ENCODE measurements at regions not wholly inside any gene's neighbourhood (a gene's known extent, or its start where the extent isn't known, plus 50 kb on each side); places are given as distances from the start of the nearest gene placed in this dataset.

GRCh38 chr5:17154211-17154996 lies 63.0 kb upstream of the BASP1 start:
- no peak overlapping the region for H3K27ac ChIP-seq (ENCODE audit: insufficient read depth, low read length, poor library complexity, severe bottlenecking)
- Mint-ChIP-seq H3K9me3 (peaks cover 0 to 5% (median 1%) of the 10 kb centered on the region in 7 donors), H3K27ac (no peak overlapping the region), H3K27me3 (no peaks in the 10 kb centered on the region), H3K4me3 (no peak overlapping the region), H3K36me3 (no peaks in the 10 kb centered on the region), H3K4me1 (no peaks in the 10 kb centered on the region)
- ATAC-seq (ENCODE audit: low read depth in 2 of 2) (no peak), DNase-seq (no peak)
- no peaks in the 10 kb centered on the region for H3K27me3 ChIP-seq (ENCODE audit: control insufficient read depth, insufficient read depth, low read length)
- H3K36me3 ChIP-seq (ENCODE audit: control insufficient read depth, insufficient read depth, low read length): no peaks in the 10 kb centered on the region
- no peak overlapping the region for H3K4me3 ChIP-seq (ENCODE audit: low read depth, low read length)
- no peaks in the 10 kb centered on the region for H3K9me3 ChIP-seq (ENCODE audit: control insufficient read depth in 2 of 2, low read length in 2 of 2)
- no peaks in the 10 kb centered on the region for H3K4me1 ChIP-seq (ENCODE audit: control insufficient read depth, insufficient read depth, low read length, poor library complexity, severe bottlenecking)

DNA sequence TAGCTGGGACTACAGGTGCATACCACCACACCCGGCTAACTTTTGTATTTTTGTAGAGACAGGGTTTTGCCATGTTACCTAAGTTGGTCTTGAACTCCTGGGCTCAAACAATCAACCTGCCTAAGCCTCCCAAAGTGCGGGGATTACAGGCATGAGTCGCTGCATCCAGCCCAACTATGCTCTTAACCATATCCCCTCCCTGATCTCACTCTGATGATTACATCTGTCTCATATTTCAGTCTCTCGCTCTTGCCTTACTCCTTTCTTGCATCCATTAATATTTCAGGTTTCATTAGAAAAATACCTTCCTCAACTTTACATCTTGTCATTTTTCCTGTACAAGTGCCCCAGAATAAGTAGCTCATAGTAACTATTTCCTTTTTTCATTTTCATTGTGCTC lies 61.0 kb upstream of the BASP1 start:
- Histone ChIP-seq H3K4me3 (ENCODE audit: low read depth, low read length) (no peak overlapping the region), H3K4me1 (ENCODE audit: control insufficient read depth, insufficient read depth, low read length, poor library complexity, severe bottlenecking) (no peaks in the 10 kb centered on the region), H3K36me3 (ENCODE audit: control insufficient read depth, insufficient read depth, low read length) (no peaks in the 10 kb centered on the region), H3K9me3 (ENCODE audit: control insufficient read depth in 2 of 2, low read length in 2 of 2) (no peaks in the 10 kb centered on the region), H3K27ac (ENCODE audit: insufficient read depth, low read length, poor library complexity, severe bottlenecking) (no peak overlapping the region), H3K27me3 (ENCODE audit: control insufficient read depth, insufficient read depth, low read length) (no peaks in the 10 kb centered on the region)
- Mint-ChIP-seq H3K4me3 (no peak overlapping the region), H3K27me3 (no peaks in the 10 kb centered on the region), H3K36me3 (no peaks in the 10 kb centered on the region), H3K27ac (no peak overlapping the region), H3K9me3 (peaks cover 0 to 7% (median 1%) of the 10 kb centered on the region in 7 donors), H3K4me1 (no peaks in the 10 kb centered on the region)
- DNase-seq (no peak), ATAC-seq (ENCODE audit: low read depth in 2 of 2) (no peak)

- DNase-seq (no peak), ATAC-seq (ENCODE audit: low read depth in 2 of 2) (no peak)
- Mint-ChIP-seq H3K36me3 (no peaks in the 10 kb centered on the region), H3K9me3 (peaks cover 0 to 7% (median 1%) of the 10 kb centered on the region in 7 donors), H3K4me1 (no peaks in the 10 kb centered on the region), H3K4me3 (no peak overlapping the region), H3K27ac (no peak overlapping the region), H3K27me3 (no peaks in the 10 kb centered on the region)
- H3K36me3 ChIP-seq (ENCODE audit: control insufficient read depth, insufficient read depth, low read length): no peaks in the 10 kb centered on the region
- H3K4me1 ChIP-seq (ENCODE audit: control insufficient read depth, insufficient read depth, low read length, poor library complexity, severe bottlenecking): no peaks in the 10 kb centered on the region
- no peak overlapping the region for H3K4me3 ChIP-seq (ENCODE audit: low read depth, low read length)
- no peaks in the 10 kb centered on the region for H3K9me3 ChIP-seq (ENCODE audit: control insufficient read depth in 2 of 2, low read length in 2 of 2)
- H3K27me3 ChIP-seq (ENCODE audit: control insufficient read depth, insufficient read depth, low read length): no peaks in the 10 kb centered on the region
- H3K27ac ChIP-seq (ENCODE audit: insufficient read depth, low read length, poor library complexity, severe bottlenecking): no peak overlapping the region
Observed at GRCh38 chr5:17157294-17157693, 60.1 kb upstream of the BASP1 start.

GRCh38 chr5:17157916-17158529 lies 59.4 kb upstream of the BASP1 start:
- no peaks in the 10 kb centered on the region for H3K27me3 ChIP-seq (ENCODE audit: control insufficient read depth, insufficient read depth, low read length)
- no peak for ATAC-seq (ENCODE audit: low read depth in 2 of 2)

DNA sequence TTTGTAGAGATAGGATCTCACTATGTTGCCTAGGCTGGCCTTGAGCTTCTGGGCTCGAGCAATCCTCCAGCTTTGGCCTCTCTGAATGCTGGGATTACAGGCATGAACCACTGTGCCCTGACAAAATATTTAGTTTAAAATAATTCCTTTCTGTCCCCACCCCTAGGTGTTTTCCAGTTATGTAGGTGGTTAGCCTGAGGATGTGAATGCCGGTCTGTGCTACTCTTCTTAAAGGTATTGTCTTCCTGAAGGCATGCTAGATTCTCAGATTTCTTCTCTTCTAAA lies 56.7 kb upstream of the BASP1 start:
- Mint-ChIP-seq H3K4me3 (no peak overlapping the region), H3K4me1 (no peaks in the 10 kb centered on the region), H3K36me3 (no peaks in the 10 kb centered on the region), H3K27me3 (no peaks in the 10 kb centered on the region), H3K9me3 (peaks cover 0 to 7% (median 0%) of the 10 kb centered on the region in 7 donors), H3K27ac (no peak overlapping the region)
- no peak for DNase-seq
- Histone ChIP-seq H3K27ac (ENCODE audit: insufficient read depth, low read length, poor library complexity, severe bottlenecking) (no peak overlapping the region), H3K9me3 (ENCODE audit: control insufficient read depth in 2 of 2, low read length in 2 of 2) (no peaks in the 10 kb centered on the region), H3K4me1 (ENCODE audit: control insufficient read depth, insufficient read depth, low read length, poor library complexity, severe bottlenecking) (no peaks in the 10 kb centered on the region), H3K36me3 (ENCODE audit: control insufficient read depth, insufficient read depth, low read length) (no peaks in the 10 kb centered on the region), H3K4me3 (ENCODE audit: low read depth, low read length) (no peak overlapping the region), H3K27me3 (ENCODE audit: control insufficient read depth, insufficient read depth, low read length) (no peaks in the 10 kb centered on the region)
- ATAC-seq (ENCODE audit: low read depth in 2 of 2): no peak

More at GRCh38 chr5:17157916-17158529, 59.4 kb upstream of the BASP1 start:
- Histone ChIP-seq H3K36me3 (ENCODE audit: control insufficient read depth, insufficient read depth, low read length) (no peaks in the 10 kb centered on the region), H3K4me3 (ENCODE audit: low read depth, low read length) (no peak overlapping the region), H3K9me3 (ENCODE audit: control insufficient read depth in 2 of 2, low read length in 2 of 2) (no peaks in the 10 kb centered on the region), H3K4me1 (ENCODE audit: control insufficient read depth, insufficient read depth, low read length, poor library complexity, severe bottlenecking) (no peaks in the 10 kb centered on the region), H3K27ac (ENCODE audit: insufficient read depth, low read length, poor library complexity, severe bottlenecking) (no peak overlapping the region)
- no peak for DNase-seq
- no peak overlapping the region for H3K4me3 Mint-ChIP-seq
- H3K9me3 Mint-ChIP-seq: peaks cover 0 to 7% (median 1%) of the 10 kb centered on the region in 7 donors
- H3K27me3 Mint-ChIP-seq: no peaks in the 10 kb centered on the region
- H3K36me3 Mint-ChIP-seq: no peaks in the 10 kb centered on the region
- H3K4me1 Mint-ChIP-seq: no peaks in the 10 kb centered on the region
- no peak overlapping the region for H3K27ac Mint-ChIP-seq

- no peak overlapping the region for H3K27ac Mint-ChIP-seq
- no peak overlapping the region for H3K4me3 Mint-ChIP-seq
- H3K27me3 Mint-ChIP-seq: no peaks in the 10 kb centered on the region
- H3K27ac ChIP-seq (ENCODE audit: insufficient read depth, low read length, poor library complexity, severe bottlenecking): no peak overlapping the region
- H3K4me3 ChIP-seq (ENCODE audit: low read depth, low read length): no peak overlapping the region
- H3K4me1 Mint-ChIP-seq: no peaks in the 10 kb centered on the region
- DNase-seq (no peak), ATAC-seq (ENCODE audit: low read depth in 2 of 2) (no peak)
- no peaks in the 10 kb centered on the region for H3K9me3 ChIP-seq (ENCODE audit: control insufficient read depth in 2 of 2, low read length in 2 of 2)
- no peaks in the 10 kb centered on the region for H3K4me1 ChIP-seq (ENCODE audit: control insufficient read depth, insufficient read depth, low read length, poor library complexity, severe bottlenecking)
- no peaks in the 10 kb centered on the region for H3K36me3 ChIP-seq (ENCODE audit: control insufficient read depth, insufficient read depth, low read length)
- no peaks in the 10 kb centered on the region for H3K36me3 Mint-ChIP-seq
- H3K9me3 Mint-ChIP-seq: peaks cover 0 to 5% (median 0%) of the 10 kb centered on the region in 7 donors
- H3K27me3 ChIP-seq (ENCODE audit: control insufficient read depth, insufficient read depth, low read length): no peaks in the 10 kb centered on the region
Observed at GRCh38 chr5:17161662-17162061, 55.8 kb upstream of the BASP1 start.

DNA sequence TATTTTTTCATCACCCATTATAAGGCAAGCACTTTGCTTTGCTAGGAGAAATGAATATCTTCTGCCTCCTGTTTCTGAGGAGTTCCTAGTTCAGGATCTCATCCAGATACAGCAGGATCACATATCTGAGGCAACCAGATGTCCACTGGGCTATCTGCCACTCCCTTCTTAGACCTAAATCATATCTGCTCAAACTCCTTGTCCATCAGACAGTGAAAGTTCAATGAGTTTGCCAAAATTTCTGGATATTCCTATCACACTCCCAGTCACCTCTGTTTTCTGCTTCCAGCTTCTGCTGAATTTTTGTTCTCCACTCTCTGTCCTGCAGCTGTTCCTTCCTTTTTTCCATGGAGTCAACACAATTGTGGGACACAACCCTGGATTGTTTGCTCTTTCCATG lies 54.2 kb upstream of the BASP1 start:
- H3K4me3 ChIP-seq (ENCODE audit: low read depth, low read length): no peak overlapping the region
- no peak overlapping the region for H3K4me3 Mint-ChIP-seq
- no peaks in the 10 kb centered on the region for H3K36me3 Mint-ChIP-seq
- no peaks in the 10 kb centered on the region for H3K4me1 ChIP-seq (ENCODE audit: control insufficient read depth, insufficient read depth, low read length, poor library complexity, severe bottlenecking)
- H3K27ac ChIP-seq (ENCODE audit: insufficient read depth, low read length, poor library complexity, severe bottlenecking): no peak overlapping the region
- DNase-seq: no peak
- no peaks in the 10 kb centered on the region for H3K27me3 Mint-ChIP-seq
- no peaks in the 10 kb centered on the region for H3K4me1 Mint-ChIP-seq
- no peaks in the 10 kb centered on the region for H3K36me3 ChIP-seq (ENCODE audit: control insufficient read depth, insufficient read depth, low read length)
- H3K9me3 Mint-ChIP-seq: peaks cover 0 to 4% (median 0%) of the 10 kb centered on the region in 7 donors
- ATAC-seq (ENCODE audit: low read depth in 2 of 2): no peak
- no peaks in the 10 kb centered on the region for H3K9me3 ChIP-seq (ENCODE audit: control insufficient read depth in 2 of 2, low read length in 2 of 2)
- H3K27ac Mint-ChIP-seq: no peak overlapping the region
- no peaks in the 10 kb centered on the region for H3K27me3 ChIP-seq (ENCODE audit: control insufficient read depth, insufficient read depth, low read length)
